Esophagus mucosa (tissue), 1 donor: ENCODE measurements at regions not wholly inside any gene's neighbourhood (a gene's known extent, or its start where the extent isn't known, plus 50 kb on each side); places are given as distances from the start of the nearest gene placed in this dataset.
A peak's percentile ranks its signal among the peaks of the same experiment; 100 is the strongest.
"Not testable (repeated sequence)": the region's sequence is repeated elsewhere in the genome, so short reads cannot be mapped to it uniquely, and the experiment has no call there.

Experiments
- ATAC-seq: fragments of 200-7000 bp; cut with Tn5 transposase; one replicate; pipeline ENCODE4 v1.9.1; 2020
- donor health status: DM: yes; HTN: yes; CAD: no.

- peak; percentile 52 for ATAC-seq
Observed at GRCh38 chr5:117379521-117379920, 804.9 kb upstream of the SEMA6A start.

DNA sequence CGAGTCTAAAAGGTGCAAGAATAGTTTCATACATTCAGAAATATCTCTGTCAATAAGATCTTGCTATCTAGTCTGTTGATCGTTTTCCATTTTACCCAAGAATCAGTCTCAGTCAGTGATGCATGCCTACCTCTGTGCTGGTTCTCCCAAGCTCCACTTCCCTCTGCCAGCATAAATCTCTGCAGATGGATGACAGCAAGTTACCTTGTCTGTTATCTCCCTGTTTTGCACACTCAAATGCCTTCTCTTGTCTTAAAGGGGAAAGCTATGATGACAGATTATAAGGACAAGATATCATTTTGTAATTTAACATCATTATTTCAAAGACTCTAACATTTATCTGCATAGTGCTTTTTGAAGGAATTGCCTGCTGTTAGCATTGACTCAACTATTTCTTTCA lies 802.1 kb upstream of the SEMA6A start:
- ATAC-seq, result no peak

DNA sequence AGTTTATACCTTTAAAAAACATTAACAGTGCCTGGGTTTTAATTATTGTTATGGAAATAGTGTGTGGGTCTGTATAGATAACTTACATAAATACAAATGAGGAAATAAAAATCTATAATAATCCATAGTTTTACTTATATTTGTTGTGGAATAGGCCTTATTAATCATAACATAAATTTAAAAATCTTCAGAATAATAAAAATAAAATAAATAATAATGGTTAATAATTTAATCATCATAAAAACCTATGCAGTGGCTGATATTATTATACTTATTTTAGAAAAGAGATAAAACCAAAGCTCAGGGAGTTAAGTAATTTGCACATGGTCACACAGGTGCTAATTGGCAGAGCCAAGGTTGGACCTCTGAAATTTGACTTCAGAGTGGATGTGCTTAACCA lies 785.3 kb upstream of the SEMA6A start:
- ATAC-seq, result no peak

- no peak for ATAC-seq
Observed at GRCh38 chr5:117357886-117358285, 783.3 kb upstream of the SEMA6A start.

DNA sequence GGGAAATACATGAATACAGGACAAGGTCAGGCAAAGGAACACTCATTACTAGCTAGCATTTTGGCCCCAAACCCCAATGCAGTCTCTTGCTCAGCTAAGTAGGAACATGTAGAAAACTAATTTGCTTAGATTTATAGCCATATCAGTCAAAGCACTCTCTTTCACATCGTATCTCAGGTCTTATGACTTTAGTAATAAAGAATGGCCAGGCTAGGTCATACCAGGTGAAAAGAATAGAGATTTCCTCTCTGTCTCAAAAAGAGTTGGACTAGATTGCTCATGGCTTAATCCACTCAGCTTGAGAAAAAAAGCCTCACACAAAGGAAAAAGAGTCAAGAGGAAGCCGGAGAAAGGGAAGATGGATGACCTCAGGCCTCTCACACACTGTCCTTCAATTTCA lies 772.7 kb upstream of the SEMA6A start:
- no peak for ATAC-seq

GRCh38 chr5:117343726-117344125 lies 769.1 kb upstream of the SEMA6A start:
- not testable (repeated sequence) for ATAC-seq

- ATAC-seq, result no peak
Observed at GRCh38 chr5:117337064-117337749, 762.6 kb upstream of the SEMA6A start.

GRCh38 chr5:117336208-117336607 lies 761.6 kb upstream of the SEMA6A start:
- ATAC-seq, result no peak

- ATAC-seq, result no peak
Observed at GRCh38 chr5:117333011-117333410, 758.4 kb upstream of the SEMA6A start.

DNA sequence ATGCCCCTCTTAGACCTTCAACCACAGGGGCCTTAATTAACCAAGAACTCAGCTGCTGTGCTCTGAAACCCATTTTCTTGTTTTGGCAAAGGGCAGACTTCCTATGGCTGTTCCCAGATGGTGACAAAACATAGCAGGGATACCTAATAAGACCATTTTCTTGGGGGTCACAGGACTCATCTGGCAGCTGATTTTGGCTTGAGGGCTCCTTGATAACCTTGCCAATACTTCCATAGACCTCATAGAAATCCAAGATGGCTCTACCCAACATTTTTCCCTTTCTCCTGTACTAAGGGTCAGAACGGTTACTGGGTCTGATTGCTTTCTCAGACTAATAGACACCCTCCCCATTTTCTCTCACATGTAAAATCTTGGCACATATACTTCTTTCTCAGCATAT lies 757.7 kb upstream of the SEMA6A start:
- ATAC-seq, result no peak

DNA sequence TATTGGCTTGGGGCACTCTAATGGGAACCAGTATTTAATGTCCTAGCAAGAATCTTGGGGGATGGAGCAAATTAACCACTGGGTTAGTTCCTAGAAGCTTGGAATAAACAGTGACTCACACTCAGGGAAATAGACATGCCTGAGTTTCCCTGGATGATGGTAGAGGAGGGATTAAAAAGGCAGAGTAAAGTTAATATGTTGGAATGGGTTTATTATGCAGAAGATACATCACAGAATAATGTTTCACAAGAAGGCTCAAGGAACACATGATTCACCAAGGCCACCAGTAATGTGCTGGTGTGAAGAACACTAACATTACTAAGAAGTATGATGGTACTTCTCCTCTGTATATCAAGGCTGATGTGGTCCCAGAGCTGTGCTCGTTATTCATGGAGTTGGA lies 752.9 kb upstream of the SEMA6A start:
- ATAC-seq, result no peak

GRCh38 chr5:117326997-117327396 lies 752.4 kb upstream of the SEMA6A start:
- no peak for ATAC-seq

DNA sequence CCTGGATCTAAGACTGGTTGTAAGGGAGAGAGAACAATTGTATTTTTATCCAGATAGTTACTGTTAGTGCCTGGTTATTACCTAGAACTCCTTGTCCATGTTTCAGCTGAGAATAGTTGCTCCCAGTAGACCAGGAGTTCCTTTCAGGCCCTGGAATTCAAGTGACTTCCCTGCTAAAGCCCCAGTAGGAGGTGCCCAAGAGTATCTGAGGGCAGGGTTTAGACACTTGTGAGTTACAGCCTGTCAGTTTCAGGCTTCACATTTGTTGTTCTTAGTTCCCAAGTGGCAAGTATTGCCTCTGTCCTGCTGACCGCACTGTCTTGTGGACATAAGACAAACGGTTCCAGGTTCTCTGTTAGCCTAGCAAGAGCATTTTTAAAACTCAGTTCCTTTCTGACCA lies 743.9 kb upstream of the SEMA6A start:
- no peak for ATAC-seq

- no peak for ATAC-seq
Observed at GRCh38 chr5:117315170-117315569, 740.5 kb upstream of the SEMA6A start.

DNA sequence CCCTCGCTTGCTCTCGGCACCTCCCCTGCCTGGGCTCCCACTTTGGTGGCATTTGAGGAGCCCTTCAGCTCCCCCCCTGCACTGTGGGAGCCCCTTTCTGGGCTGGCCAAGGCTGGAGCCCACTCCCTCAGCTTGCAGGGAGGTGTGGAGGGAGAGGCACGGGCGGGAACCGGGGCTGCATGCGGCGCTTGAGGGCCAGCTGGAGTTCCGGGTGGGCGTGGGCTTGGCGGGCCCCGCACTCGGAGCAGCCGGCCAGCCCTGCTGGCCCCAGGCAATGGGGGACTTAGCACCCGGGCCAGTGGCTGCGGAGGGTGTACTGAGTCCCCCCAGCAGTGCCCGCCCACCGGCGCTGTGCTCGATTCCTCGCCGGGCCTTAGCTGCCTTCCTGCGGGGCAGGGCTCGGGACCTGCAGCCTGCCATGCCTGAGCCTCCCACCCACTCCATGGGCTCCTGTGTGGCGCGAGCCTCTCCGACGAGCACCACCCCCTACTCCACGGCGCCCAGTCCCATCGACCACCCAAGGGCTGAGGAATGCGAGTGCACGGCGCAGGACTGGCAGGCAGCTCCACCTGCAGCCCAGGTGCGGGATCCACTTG lies 730.0 kb upstream of the SEMA6A start:
- not testable (repeated sequence) for ATAC-seq

DNA sequence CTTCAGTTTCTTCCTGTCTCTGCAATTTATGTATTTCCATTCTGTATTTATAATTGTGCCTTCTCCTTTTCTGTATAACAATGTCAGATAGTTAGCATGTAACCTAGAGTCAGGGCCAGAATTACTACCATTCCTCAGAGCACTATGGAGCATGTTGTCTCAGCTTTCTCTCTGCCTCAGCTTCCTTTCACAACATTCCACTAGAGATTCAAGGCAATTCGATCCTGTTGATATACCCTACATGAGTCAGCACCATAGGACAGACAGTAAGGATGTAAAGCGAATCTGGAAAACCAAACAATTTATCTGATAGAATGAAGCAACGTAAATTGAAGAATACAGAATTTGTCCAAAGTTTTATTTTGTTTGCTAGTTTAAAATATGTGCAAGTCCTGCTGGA lies 728.3 kb upstream of the SEMA6A start:
- no peak for ATAC-seq

GRCh38 chr5:117302473-117302872 lies 727.9 kb upstream of the SEMA6A start:
- no peak for ATAC-seq

- ATAC-seq, result no peak
Observed at GRCh38 chr5:117299936-117300328, 725.3 kb upstream of the SEMA6A start.

DNA sequence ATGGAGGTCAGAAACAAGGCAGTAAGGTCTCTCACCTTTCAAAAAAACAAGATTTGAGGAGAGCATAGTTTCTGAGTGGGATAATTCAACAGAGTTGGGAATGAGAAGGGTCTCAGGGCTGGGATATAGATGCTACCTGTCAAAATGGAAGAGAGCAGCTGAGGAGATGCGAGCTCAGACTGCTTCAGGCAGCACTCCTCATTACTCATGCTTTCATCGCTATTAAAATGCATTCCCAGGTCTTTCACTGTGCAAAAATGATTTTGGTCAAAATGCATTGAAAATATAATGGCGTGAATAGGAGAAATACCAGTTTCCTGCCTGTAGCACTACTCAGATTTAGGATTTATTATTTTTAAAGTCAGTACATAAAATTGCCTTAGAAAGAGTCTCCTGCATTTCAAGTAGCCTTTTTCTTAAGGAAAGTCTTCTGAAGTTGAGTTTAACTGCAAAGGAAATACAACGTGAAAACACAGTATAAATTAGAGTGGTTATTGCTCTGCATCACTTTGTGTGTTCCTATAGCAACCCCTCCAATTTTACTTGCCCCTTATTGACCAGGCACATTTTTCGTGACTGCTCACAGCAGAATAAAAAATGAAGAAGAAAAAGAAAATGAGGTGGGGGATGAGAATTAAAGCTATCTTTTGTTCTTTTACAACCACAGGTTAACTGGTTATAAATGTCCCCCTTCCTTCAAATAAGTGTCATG lies 724.8 kb upstream of the SEMA6A start:
- no peak for ATAC-seq

GRCh38 chr5:117296872-117297271 lies 722.2 kb upstream of the SEMA6A start:
- no peak for ATAC-seq

DNA sequence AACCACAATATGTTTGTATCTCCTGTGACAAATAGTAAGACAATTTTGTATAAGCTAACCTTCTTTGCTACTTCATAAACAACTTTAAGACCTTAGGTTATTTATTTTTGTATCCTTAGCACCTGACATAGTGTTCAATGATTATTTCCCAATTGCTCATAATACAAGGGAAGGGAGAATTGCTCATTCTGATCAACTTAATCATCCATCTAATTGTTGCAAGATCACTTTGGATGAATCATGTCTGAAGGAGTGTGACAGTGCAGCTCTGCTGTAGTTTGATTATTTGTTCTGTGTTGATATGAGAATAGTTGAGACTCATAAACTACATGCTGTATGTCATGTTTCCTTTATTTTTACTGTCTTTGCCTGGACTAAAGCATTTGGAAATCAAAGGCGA lies 721.3 kb upstream of the SEMA6A start:
- ATAC-seq, result no peak

DNA sequence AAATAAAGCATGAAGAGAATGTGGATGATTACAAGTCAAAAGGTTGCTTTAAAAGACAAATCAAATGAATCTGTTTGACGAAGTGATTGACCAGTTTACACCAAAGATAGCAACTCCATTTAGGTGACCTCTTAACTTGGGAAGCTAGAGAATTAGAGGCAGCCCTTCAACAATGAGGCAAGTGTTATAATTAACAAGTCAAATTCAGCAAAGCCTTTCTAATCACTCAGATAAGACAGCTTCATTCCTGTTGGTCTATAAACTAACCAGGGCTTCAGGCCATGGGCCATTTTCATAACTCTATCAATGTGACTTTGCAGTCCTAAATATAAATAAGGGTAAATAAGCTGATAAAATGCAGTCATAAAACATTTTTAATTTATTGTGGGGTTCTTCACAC lies 712.2 kb upstream of the SEMA6A start:
- ATAC-seq, result no peak

DNA sequence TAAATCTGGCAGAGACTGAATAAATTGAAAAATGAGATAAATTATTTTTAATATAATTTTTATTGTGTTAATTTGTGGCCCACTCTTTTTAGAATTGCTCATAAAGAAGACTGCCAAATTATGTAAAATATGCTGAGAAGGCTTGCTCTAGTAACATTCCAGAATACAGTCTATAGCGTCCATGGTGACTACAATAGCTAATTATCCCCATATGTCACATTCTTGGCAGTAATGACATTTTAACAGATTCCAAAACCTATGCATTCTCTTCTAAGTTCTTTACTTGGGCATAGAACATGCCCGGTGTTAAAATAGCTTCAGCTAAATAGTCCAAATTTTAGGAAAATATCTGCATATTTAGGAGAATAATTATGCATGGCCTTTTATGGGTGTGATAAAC lies 697.0 kb upstream of the SEMA6A start:
- no peak for ATAC-seq

GRCh38 chr5:117266280-117266679 lies 691.7 kb upstream of the SEMA6A start:
- ATAC-seq, result no peak
